SH-SY5Y (cell line): ENCODE measurements at regions not wholly inside any gene's neighbourhood (a gene's known extent, or its start where the extent isn't known, plus 50 kb on each side); places are given as distances from the start of the nearest gene placed in this dataset.

ENCODE experiments used
- GATA2 ChIP-seq: IDR thresholded peaks from 2 replicates; pipeline ENCODE4 v1.6.1; 2011; ENCODE audit warnings: mild to moderate bottlenecking, low read depth, low read length
- GATA3 ChIP-seq: IDR thresholded peaks from 2 replicates; pipeline ENCODE4 v1.6.1; 2011; ENCODE audit warnings: low read depth, mild to moderate bottlenecking, low read length, moderate library complexity

- TF ChIP-seq GATA2, result no peak
- no peak for TF ChIP-seq GATA3
These were observed 376.9 kb upstream of the LYPLAL1 start for GRCh38 chr1:218796773-218797172.
